HepG2 (cell line): ENCODE measurements at regions not wholly inside any gene's neighbourhood (a gene's known extent, or its start where the extent isn't known, plus 50 kb on each side); places are given as distances from the start of the nearest gene placed in this dataset.

ENCODE experiments used
- ATAC-seq: fragments of 200-7000 bp; cut with Tn5 transposase; 3 replicates; pipeline ENCODE4 v1.9.1; 2020; ENCODE audit warnings: mild to moderate bottlenecking, moderate library complexity
- BruUV-seq: library from RNA; stranded (reverse); fragments of 400-500 nt; replicated peaks from 2 replicates; lab custom pipeline; 2021; lab: Mats Ljungman, UMichigan
- CTCF ChIA-PET: fragments of 300-600 bp; formaldehyde crosslinking; extraction: SDS; loops from one replicate; lab custom pipeline; 2021; ENCODE audit warnings: low total read pairs, inconsistent platforms, low intra/inter-chr PET ratio; lab: Yijun Ruan, JAX
- POLR2A ChIA-PET: fragments of 350-600 bp; sonication (Branson Sonifier 250); formaldehyde crosslinking; loops from one replicate; lab custom pipeline; 2020; ENCODE audit warnings: antibody characterized with exemption, inconsistent platforms; lab: Yijun Ruan, JAX
- DNase-seq: peaks from one replicate; pipeline ENCODE4 v3.0.0-alpha.2; 2015; ENCODE audit warnings: low spot score
- FAIRE-seq: peaks from 3 replicates; lab custom pipeline; 2011; peaks lifted over from hg19 to GRCh38; lab: Jason Lieb, UNC
- H2AFZ ChIP-seq: one replicate; pipeline ENCODE4 v1.6.1; 2011; ENCODE audit warnings: low read length, inconsistent platforms
- H3K27ac ChIP-seq: fragments of 300-600 bp; 3 replicates; pipeline ENCODE4 v1.8.0; 2011; ENCODE audit warnings: mixed run types, mild to moderate bottlenecking, mixed read lengths, low read length, inconsistent platforms; ENCODE audit not compliant: insufficient read depth; ENCODE audit errors: extremely low read length
- H3K27me3 ChIP-seq, 2 experiments: fragments of 200-600 bp in 1 of 2; 2 replicates in 1 of 2; 3 replicates in 1 of 2; pipeline versions ENCODE4 v1.6.0 to v1.8.0; 2011; ENCODE audit warnings: low read length in 2 of 2, mild to moderate bottlenecking in 2 of 2, moderate library complexity in 2 of 2, inconsistent platforms in 1 of 2; ENCODE audit not compliant: insufficient read depth in 2 of 2, control insufficient read depth in 1 of 2
- H3K36me3 ChIP-seq, 2 experiments: fragments of 200-600 bp in 1 of 2; replicated peaks in 1 of 2; 2 replicates in 1 of 2; 3 replicates in 1 of 2; pipeline versions ENCODE4 v1.5.1 to v1.8.0; 2011; ENCODE audit warnings: low read length in 2 of 2, inconsistent platforms in 1 of 2; ENCODE audit not compliant: insufficient read depth in 2 of 2, control insufficient read depth in 1 of 2
- H3K4me1 ChIP-seq: 2 replicates; pipeline ENCODE4 v1.5.1; 2012; ENCODE audit warnings: low read length, inconsistent platforms; ENCODE audit not compliant: insufficient read depth
- H3K4me2 ChIP-seq: 2 replicates; pipeline ENCODE4 v1.6.0; 2011; ENCODE audit warnings: low read depth, low read length, inconsistent platforms
- H3K4me3 ChIP-seq, 3 experiments: fragments of 200-600 bp in 1 of 3; sonication (generic), shearing (Covaris generic) in 1 of 3; replicated peaks in 1 of 3; 2 replicates each; pipeline ENCODE4 v1.5.1; 2011 to 2016; ENCODE audit warnings: low read length in 3 of 3, inconsistent platforms in 2 of 3, low read depth in 2 of 3, mild to moderate bottlenecking in 2 of 3, control low read depth in 1 of 3, mixed read lengths in 1 of 3; ENCODE audit not compliant: insufficient read depth in 1 of 3
- H3K79me2 ChIP-seq: one replicate; pipeline ENCODE4 v1.6.1; 2011; ENCODE audit warnings: low read length, inconsistent platforms; ENCODE audit not compliant: insufficient read depth
- H3K9ac ChIP-seq: 2 replicates; pipeline ENCODE4 v1.6.0; 2011; ENCODE audit warnings: mild to moderate bottlenecking, low read depth, low read length, inconsistent platforms; ENCODE audit not compliant: insufficient read depth
- H3K9me3 ChIP-seq: 2 replicates; pipeline ENCODE4 v1.5.1; 2012; ENCODE audit warnings: mild to moderate bottlenecking, low read length
- H4K20me1 ChIP-seq: 2 replicates; pipeline ENCODE4 v1.6.0; 2011; ENCODE audit warnings: inconsistent platforms, mild to moderate bottlenecking, low read length, moderate library complexity; ENCODE audit not compliant: insufficient read depth
- ATM ChIP-seq: fragments of 450-650 bp; IDR thresholded peaks from 2 replicates; pipeline ENCODE4 v1.7.1; 2017; ENCODE audit warnings: mild to moderate bottlenecking, borderline replicate concordance
- CHD4 ChIP-seq: fragments of 200-600 bp; sonication (generic); IDR thresholded peaks from 2 replicates; pipeline ENCODE4 v1.7.0; 2017; ENCODE audit warnings: mild to moderate bottlenecking, low read length, borderline replicate concordance
- DZIP1 ChIP-seq: sonication (generic); formaldehyde crosslinking; IDR thresholded peaks from 2 replicates; pipeline ENCODE4 v1.5.0; 2020; ENCODE audit warnings: mild to moderate bottlenecking, missing genetic modification reagents
- FOSL2 ChIP-seq: sonication (generic); formaldehyde crosslinking; IDR thresholded peaks from 2 replicates; pipeline ENCODE4 v1.4.0; 2020; ENCODE audit warnings: missing genetic modification reagents
- KDM4B ChIP-seq: sonication (generic); formaldehyde crosslinking; IDR thresholded peaks from 2 replicates; pipeline ENCODE4 v1.4.0; 2020; ENCODE audit warnings: missing genetic modification reagents
- KDM6A ChIP-seq: IDR thresholded peaks from 2 replicates; pipeline ENCODE4 v1.6.1; 2016; ENCODE audit warnings: low read depth
- MATR3 ChIP-seq: sonication (generic); formaldehyde crosslinking; IDR thresholded peaks from 2 replicates; pipeline ENCODE4 v1.4.0; 2020; ENCODE audit warnings: missing genetic modification reagents
- MEF2D ChIP-seq: sonication (generic); formaldehyde crosslinking; IDR thresholded peaks from 2 replicates; pipeline ENCODE4 v1.5.1; 2020; ENCODE audit warnings: mild to moderate bottlenecking, missing genetic modification reagents
- MEIS1 ChIP-seq: sonication (generic); formaldehyde crosslinking; IDR thresholded peaks from 2 replicates; pipeline ENCODE4 v1.9.0; 2021; ENCODE audit warnings: mild to moderate bottlenecking, missing genetic modification reagents, moderate library complexity, borderline replicate concordance
- NFKB2 ChIP-seq: sonication (generic); formaldehyde crosslinking; IDR thresholded peaks from 2 replicates; pipeline ENCODE4 v1.4.0; 2020; ENCODE audit warnings: missing genetic modification reagents, borderline replicate concordance
- ONECUT2 ChIP-seq: sonication (generic); formaldehyde crosslinking; IDR thresholded peaks from 2 replicates; pipeline ENCODE4 v1.4.0; 2020; ENCODE audit warnings: missing genetic modification reagents
- PCBP2 ChIP-seq: fragments of 200-400 bp; formaldehyde crosslinking; optimal IDR thresholded peaks from 2 replicates; pipeline ENCODE3; 2018; ENCODE audit warnings: low read length, low read depth; ENCODE audit not compliant: poor library complexity, severe bottlenecking
- THYN1 ChIP-seq: sonication (generic); formaldehyde crosslinking; IDR thresholded peaks from 2 replicates; pipeline ENCODE4 v1.8.1; 2023; ENCODE audit warnings: low read depth, mild to moderate bottlenecking, moderate library complexity, missing genetic modification reagents, borderline replicate concordance
- ZKSCAN1 ChIP-seq: fragments of 150-350 bp; IDR thresholded peaks from 2 replicates; pipeline ENCODE4 v1.6.1; 2014; ENCODE audit warnings: low read length
- ZNF225 ChIP-seq: sonication (generic); formaldehyde crosslinking; IDR thresholded peaks from 2 replicates; pipeline ENCODE4 v1.4.0; 2020; ENCODE audit warnings: mild to moderate bottlenecking, missing genetic modification reagents
- ZNF260 ChIP-seq: sonication (generic); formaldehyde crosslinking; IDR thresholded peaks from 2 replicates; pipeline ENCODE4 v1.4.0; 2020; ENCODE audit warnings: missing genetic modification reagents, low read depth, mild to moderate bottlenecking, borderline replicate concordance
- ZNF430 ChIP-seq: sonication (generic); formaldehyde crosslinking; IDR thresholded peaks from 2 replicates; pipeline ENCODE4 v1.9.0; 2021; ENCODE audit warnings: mild to moderate bottlenecking, missing genetic modification reagents
- ZNF740 ChIP-seq: sonication (generic); formaldehyde crosslinking; IDR thresholded peaks from 2 replicates; pipeline ENCODE4 v1.4.0; 2020; ENCODE audit warnings: missing genetic modification reagents
- ZSCAN25 ChIP-seq: sonication (generic); formaldehyde crosslinking; IDR thresholded peaks from 2 replicates; pipeline ENCODE4 v1.8.0; 2022; ENCODE audit warnings: mild to moderate bottlenecking, missing genetic modification reagents
- WGBS: methylation state at CpG from one replicate; pipeline ENCODE4 v1.1.6; 2017; ENCODE audit warnings: low lambda C conversion rate; 5-methylcytosine and 5-hydroxymethylcytosine counted together
- in situ Hi-C: cut with HindIII; loops from 2 replicates; pipeline ENCODE4 v1.10.0; 2017; ENCODE audit warnings: low pct_unique_long_range_greater_than_20kb; ENCODE audit not compliant: extremely low pct_ligation_motif_present
- intact Hi-C: fragments of 100-400 bp; cut with micrococcal nuclease; formaldehyde crosslinking; loops from one replicate; pipeline ENCODE4 v1.10.0; 2022; ENCODE audit not compliant: unreplicated experiment
- TF ChIP-seq, protein P1 (sequence below): sonication (generic); formaldehyde crosslinking; IDR thresholded peaks from 2 replicates; pipeline ENCODE4 v1.8.0; 2022; ENCODE audit warnings: missing genetic modification reagents, mild to moderate bottlenecking, borderline replicate concordance

DNA sequence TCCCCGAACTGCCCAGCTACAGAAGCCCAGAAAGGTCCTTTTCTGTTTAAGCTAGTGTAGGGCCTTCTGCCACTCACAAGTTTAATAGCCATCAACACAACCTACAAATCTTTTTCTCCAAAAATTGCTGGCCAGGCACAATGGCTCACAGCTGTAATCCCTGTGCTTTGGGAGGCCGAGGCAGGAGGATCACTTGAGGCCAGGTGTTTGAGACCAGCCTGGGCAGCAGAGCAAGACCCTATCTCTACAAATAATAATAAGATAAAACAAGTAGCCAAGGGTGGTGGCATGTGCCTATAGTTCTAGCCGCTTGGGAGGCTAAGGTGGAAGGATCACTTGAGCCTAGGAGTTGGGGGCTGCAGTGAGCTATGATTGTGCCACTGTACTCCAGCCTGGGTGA, 176.4 kb downstream of the HSD17B3 start:
- Histone ChIP-seq H3K4me1 (peaks cover 7% of the 10 kb centered on the region; the same call in 1 of the 2 replicates), H3K27me3 (peaks cover 0 to 5% of the 10 kb centered on the region in 2 experiments; a peak in 1 of 5 replicates), H3K36me3 (no peaks in the 10 kb centered on the region), H3K27ac (no peak overlapping the region), H3K4me2 (no peak overlapping the region), H4K20me1 (no peaks in the 10 kb centered on the region), H3K9me3 (no peaks in the 10 kb centered on the region)
- CTCF ChIA-PET: no interaction called here
- in situ Hi-C loops (no loop called here), intact Hi-C loops (no loop called here)
- 71% methylated on average over 3 of the region's 3 CpGs for WGBS
- no peak for FAIRE-seq
- TF ChIP-seq MATR3 (CRISPR knock-in tag): no peak
- TF ChIP-seq FOSL2 (CRISPR knock-in tag): no peak
- no peak for TF ChIP-seq MEF2D
- no peak for TF ChIP-seq ZKSCAN1
- no peak for TF ChIP-seq ZNF740 (CRISPR knock-in tag)
- TF ChIP-seq ZSCAN25 (CRISPR knock-in tag): no peak
- no peak for TF ChIP-seq DZIP1 (CRISPR knock-in tag)
- no peak for TF ChIP-seq ONECUT2 (CRISPR knock-in tag)
- no peak for TF ChIP-seq THYN1
- TF ChIP-seq ATM: no peak
- TF ChIP-seq ZNF430: no peak
- no peak for TF ChIP-seq NFKB2 (CRISPR knock-in tag)
- TF ChIP-seq, protein P1, sequence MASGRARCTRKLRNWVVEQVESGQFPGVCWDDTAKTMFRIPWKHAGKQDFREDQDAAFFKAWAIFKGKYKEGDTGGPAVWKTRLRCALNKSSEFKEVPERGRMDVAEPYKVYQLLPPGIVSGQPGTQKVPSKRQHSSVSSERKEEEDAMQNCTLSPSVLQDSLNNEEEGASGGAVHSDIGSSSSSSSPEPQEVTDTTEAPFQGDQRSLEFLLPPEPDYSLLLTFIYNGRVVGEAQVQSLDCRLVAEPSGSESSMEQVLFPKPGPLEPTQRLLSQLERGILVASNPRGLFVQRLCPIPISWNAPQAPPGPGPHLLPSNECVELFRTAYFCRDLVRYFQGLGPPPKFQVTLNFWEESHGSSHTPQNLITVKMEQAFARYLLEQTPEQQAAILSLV (CRISPR knock-in tag): no peak
- no peak for TF ChIP-seq MEIS1 (CRISPR knock-in tag)
- TF ChIP-seq KDM6A: no peak
- TF ChIP-seq ZNF225 (CRISPR knock-in tag): no peak
- TF ChIP-seq CHD4: no peak
- no peak for TF ChIP-seq PCBP2
- no peak for TF ChIP-seq KDM4B
- no peak for TF ChIP-seq ZNF260 (CRISPR knock-in tag)
- TF ChIP-seq, all 625 proteins: peak for 0
- DNase-seq (no peak), ATAC-seq (no peak)
- Histone ChIP-seq H3K79me2 (no peaks in the 10 kb centered on the region), H2AFZ (no peak overlapping the region), H3K9ac (no peak overlapping the region), H3K4me3 (no peak overlapping the region)
- no TSS peak for BruUV-seq
- POLR2A ChIA-PET: no interaction called here
